ENCODE measurements at regions not wholly inside any gene's neighbourhood (a gene's known extent, or its start where the extent isn't known, plus 50 kb on each side); places are given as distances from the start of the nearest gene placed in this dataset.
"Not testable (repeated sequence)": the region's sequence is repeated elsewhere in the genome, so short reads cannot be mapped to it uniquely, and the experiment has no call there.

DNA sequence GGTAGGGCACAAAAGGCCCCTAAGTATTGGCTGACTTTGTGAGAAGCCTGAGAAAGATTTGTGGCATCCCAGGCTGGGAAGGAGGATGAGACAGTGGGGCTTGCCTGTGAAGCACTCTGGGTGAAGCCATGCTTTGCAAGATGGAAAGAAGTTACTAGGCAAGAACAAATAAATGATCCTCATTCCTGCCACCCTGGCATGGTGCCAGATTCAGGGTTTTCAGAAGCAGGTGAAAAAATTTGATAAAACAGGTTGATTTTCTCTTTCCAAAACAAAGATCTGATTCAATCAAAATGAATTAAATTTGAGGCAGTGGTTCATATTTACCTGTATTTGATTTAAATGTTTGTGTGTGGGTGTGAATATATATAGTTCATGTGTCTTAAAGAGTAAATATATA is 386.9 kb upstream of the PROX1 start:
- no peaks in the 10 kb centered on the region for H3K36me3 ChIP-seq (ENCODE audit: control insufficient read depth, insufficient read depth, low read length)
- no peak overlapping the region for H3K27ac ChIP-seq (ENCODE audit: insufficient read depth, low read depth, low read length, poor library complexity, severe bottlenecking)
- H3K9me3 ChIP-seq (ENCODE audit: control insufficient read depth, low read length) = no peaks in the 10 kb centered on the region
- H3K27me3 ChIP-seq (ENCODE audit: control insufficient read depth, insufficient read depth, low read length, poor library complexity, severe bottlenecking) = no peaks in the 10 kb centered on the region
- H3K4me1 ChIP-seq (ENCODE audit: control insufficient read depth, insufficient read depth, low read length) = no peaks in the 10 kb centered on the region
- no peak overlapping the region for H3K4me3 ChIP-seq (ENCODE audit: insufficient read depth, low read depth, low read length)

DNA sequence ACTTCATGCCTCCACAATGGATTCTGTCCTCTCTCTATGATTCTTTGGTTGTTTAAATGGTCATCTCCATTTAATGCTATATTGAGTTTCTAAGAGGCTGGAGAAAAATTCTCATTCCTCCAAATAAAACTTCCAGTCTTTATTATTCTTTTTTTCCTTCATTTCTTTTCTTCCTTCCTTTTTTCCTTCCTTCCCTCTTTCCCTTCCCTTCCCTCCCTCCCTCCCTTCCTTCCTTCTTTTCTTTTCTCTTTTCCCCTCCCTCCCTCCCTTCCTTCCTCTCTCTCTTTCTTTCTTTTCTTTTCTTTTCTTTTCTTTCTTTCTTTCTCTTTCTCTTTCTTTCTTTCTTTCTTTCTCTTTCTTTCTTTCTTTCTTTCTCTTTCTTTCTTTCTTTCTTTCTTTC is 386.1 kb upstream of the PROX1 start:
- H3K27ac ChIP-seq (ENCODE audit: insufficient read depth, low read depth, low read length, poor library complexity, severe bottlenecking) = not testable (repeated sequence)

DNA sequence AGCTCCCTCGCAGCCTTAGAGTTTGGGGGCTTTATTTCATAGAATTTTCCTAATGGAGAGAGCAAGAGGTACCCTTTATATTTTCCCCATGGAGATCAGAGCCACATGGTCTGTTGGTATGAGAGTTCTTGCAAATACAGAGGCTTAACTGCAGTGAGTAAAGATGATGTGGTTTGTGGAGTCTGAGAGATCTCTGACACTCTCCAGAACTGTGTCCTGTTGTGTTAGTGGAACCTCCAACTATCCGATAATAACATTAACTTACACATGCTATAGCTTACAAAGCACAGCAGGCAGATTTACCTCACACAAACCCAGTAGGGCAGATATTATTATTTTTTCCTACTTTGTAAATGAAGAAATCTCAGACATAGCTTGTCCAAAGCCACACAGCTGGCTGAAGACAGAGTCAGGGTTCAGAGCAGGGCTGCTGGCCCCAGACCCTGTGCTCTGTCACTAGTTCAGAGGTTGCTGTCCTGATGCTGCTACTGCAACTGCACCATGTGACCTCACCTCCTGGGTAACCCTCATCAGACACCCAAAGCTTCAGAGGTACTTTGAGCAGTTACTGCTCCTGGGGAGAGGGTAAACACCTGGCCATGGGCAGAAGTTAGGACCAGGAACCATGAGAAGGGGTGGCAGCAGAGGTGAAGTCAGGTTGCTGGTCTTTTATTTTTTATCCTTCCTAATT is 384.8 kb upstream of the PROX1 start:
- no peaks in the 10 kb centered on the region for H3K4me1 ChIP-seq (ENCODE audit: control insufficient read depth, insufficient read depth, low read length)
- no peak overlapping the region for H3K27ac ChIP-seq (ENCODE audit: insufficient read depth, low read depth, low read length, poor library complexity, severe bottlenecking)
- H3K36me3 ChIP-seq (ENCODE audit: control insufficient read depth, insufficient read depth, low read length) = no peaks in the 10 kb centered on the region
- no peaks in the 10 kb centered on the region for H3K9me3 ChIP-seq (ENCODE audit: control insufficient read depth, low read length)
- H3K27me3 ChIP-seq (ENCODE audit: control insufficient read depth, insufficient read depth, low read length, poor library complexity, severe bottlenecking) = no peaks in the 10 kb centered on the region
- H3K4me3 ChIP-seq (ENCODE audit: insufficient read depth, low read depth, low read length) = no peak overlapping the region
- 91 to 100% methylated on average over 2 of the region's 2 CpGs for WGBS, 2 experiments

More for the DNA sequence above, 386.1 kb upstream of the PROX1 start:
- not testable (repeated sequence) for H3K4me3 ChIP-seq (ENCODE audit: insufficient read depth, low read depth, low read length); H3K4me1 ChIP-seq (ENCODE audit: control insufficient read depth, insufficient read depth, low read length); H3K36me3 ChIP-seq (ENCODE audit: control insufficient read depth, insufficient read depth, low read length); H3K27me3 ChIP-seq (ENCODE audit: control insufficient read depth, insufficient read depth, low read length, poor library complexity, severe bottlenecking); H3K9me3 ChIP-seq (ENCODE audit: control insufficient read depth, low read length)

DNA sequence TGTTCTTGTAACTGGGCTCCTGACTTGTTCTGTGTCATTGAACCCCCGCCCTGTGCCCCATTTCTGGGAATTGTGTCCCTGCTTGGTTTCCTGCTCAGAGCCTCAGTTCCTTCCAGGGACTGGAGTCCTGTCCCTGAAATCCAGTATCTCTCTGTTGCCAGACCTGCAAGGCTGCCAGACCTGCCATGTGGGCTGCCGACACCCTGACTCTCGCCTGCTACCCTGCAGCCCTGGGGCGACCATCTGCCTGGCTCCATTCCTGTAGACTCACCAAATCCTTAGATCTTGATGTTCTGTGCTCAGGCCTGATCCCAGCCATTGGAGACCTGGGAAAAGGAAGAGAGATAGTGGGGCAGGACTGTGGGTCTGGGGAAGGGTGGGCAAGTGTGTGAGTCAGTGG is 383.3 kb upstream of the PROX1 start:
- no peak overlapping the region for H3K27ac ChIP-seq (ENCODE audit: insufficient read depth, low read depth, low read length, poor library complexity, severe bottlenecking)
- H3K36me3 ChIP-seq (ENCODE audit: control insufficient read depth, insufficient read depth, low read length) = no peaks in the 10 kb centered on the region
- WGBS, 2 experiments = 95 to 96% methylated on average over 4 of the region's 4 CpGs
- H3K4me3 ChIP-seq (ENCODE audit: insufficient read depth, low read depth, low read length) = no peak overlapping the region
- no peaks in the 10 kb centered on the region for H3K9me3 ChIP-seq (ENCODE audit: control insufficient read depth, low read length)
- no peaks in the 10 kb centered on the region for H3K4me1 ChIP-seq (ENCODE audit: control insufficient read depth, insufficient read depth, low read length)
- no peaks in the 10 kb centered on the region for H3K27me3 ChIP-seq (ENCODE audit: control insufficient read depth, insufficient read depth, low read length, poor library complexity, severe bottlenecking)

DNA sequence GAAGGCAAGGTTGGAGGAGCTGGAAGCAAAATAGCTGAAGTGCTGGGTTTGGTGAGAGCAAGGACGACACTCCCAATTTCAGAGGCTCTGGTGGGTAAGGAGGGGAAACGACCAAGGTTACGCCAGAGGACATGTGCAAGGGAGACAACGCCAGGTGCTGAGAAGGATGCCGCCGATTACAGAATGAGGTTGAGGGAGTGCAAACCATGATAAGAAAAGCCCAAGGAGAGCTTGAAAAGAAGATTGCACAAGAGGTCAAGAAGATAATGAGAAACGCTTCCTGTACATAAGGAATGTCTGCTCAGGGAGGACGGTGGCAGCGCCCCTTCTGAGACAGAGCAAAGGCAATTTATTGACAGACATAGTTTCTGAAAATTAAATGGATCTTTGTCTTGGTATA is 382.0 kb upstream of the PROX1 start:
- H3K27me3 ChIP-seq (ENCODE audit: control insufficient read depth, insufficient read depth, low read length, poor library complexity, severe bottlenecking) = no peaks in the 10 kb centered on the region
- no peaks in the 10 kb centered on the region for H3K9me3 ChIP-seq (ENCODE audit: control insufficient read depth, low read length)
- H3K4me3 ChIP-seq (ENCODE audit: insufficient read depth, low read depth, low read length) = no peak overlapping the region
- H3K27ac ChIP-seq (ENCODE audit: insufficient read depth, low read depth, low read length, poor library complexity, severe bottlenecking) = no peak overlapping the region
- WGBS, 2 experiments = 91 to 94% methylated on average over 9 of the region's 9 CpGs
- no peaks in the 10 kb centered on the region for H3K36me3 ChIP-seq (ENCODE audit: control insufficient read depth, insufficient read depth, low read length)
- H3K4me1 ChIP-seq (ENCODE audit: control insufficient read depth, insufficient read depth, low read length) = no peaks in the 10 kb centered on the region

DNA sequence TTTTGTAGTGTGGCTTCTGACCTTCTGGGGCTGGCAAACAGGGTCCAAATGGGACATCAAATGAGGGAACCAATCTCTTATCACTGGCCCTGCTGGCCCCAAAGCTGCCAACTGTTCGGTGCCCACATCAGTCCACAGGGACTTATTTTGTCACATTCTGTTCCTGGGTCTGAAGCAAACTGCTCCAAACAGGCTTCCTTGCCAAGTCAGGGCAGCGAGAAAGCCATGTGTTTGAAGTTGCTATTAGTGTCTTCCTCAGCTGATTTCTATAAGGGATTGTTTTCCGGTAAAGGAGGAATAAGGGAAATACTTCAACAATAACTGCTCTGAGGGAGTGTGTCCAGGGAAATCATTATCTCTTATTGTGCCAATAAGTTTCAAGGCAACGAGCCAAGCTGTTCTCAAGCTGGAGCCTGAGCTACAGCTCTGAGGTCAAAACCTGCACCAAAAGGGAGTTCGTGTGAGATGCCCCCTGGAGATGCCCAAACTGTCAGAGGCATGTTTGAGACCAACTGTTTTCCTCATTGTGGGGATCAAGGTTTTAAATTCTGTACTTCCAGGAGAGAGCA is 381.4 kb upstream of the PROX1 start:
- H3K27me3 ChIP-seq (ENCODE audit: control insufficient read depth, insufficient read depth, low read length, poor library complexity, severe bottlenecking) = no peaks in the 10 kb centered on the region
- no peaks in the 10 kb centered on the region for H3K9me3 ChIP-seq (ENCODE audit: control insufficient read depth, low read length)
- H3K27ac ChIP-seq (ENCODE audit: insufficient read depth, low read depth, low read length, poor library complexity, severe bottlenecking) = no peak overlapping the region
- H3K36me3 ChIP-seq (ENCODE audit: control insufficient read depth, insufficient read depth, low read length) = no peaks in the 10 kb centered on the region
- H3K4me1 ChIP-seq (ENCODE audit: control insufficient read depth, insufficient read depth, low read length) = no peaks in the 10 kb centered on the region
- H3K4me3 ChIP-seq (ENCODE audit: insufficient read depth, low read depth, low read length) = no peak overlapping the region
- WGBS, 2 experiments = 91 to 92% methylated on average over 5 of the region's 5 CpGs

DNA sequence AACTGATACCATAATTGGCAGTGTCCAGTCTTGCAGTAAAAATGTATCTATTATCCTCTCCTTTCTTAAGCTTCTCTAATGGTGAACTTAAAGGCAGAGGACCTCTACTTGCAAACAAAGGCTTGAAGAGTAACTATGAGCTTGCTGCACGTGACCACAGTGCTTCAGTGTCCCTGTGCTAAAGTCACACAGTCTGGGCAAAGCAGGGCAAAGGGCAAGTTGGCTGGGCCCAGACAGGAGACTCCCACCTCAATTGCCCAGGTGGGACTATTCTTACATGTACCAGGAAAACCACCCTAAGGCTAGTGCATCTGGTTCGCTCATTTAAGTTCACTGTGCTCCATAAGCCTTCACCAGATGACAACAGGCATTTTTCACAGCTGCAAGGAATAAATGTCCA is 374.2 kb upstream of the PROX1 start:
- Histone ChIP-seq H3K9me3 (ENCODE audit: control insufficient read depth, low read length) (no peaks in the 10 kb centered on the region), H3K36me3 (ENCODE audit: control insufficient read depth, insufficient read depth, low read length) (no peaks in the 10 kb centered on the region), H3K4me1 (ENCODE audit: control insufficient read depth, insufficient read depth, low read length) (peaks cover 5% of the 10 kb centered on the region), H3K27ac (ENCODE audit: insufficient read depth, low read depth, low read length, poor library complexity, severe bottlenecking) (no peak overlapping the region), H3K4me3 (ENCODE audit: insufficient read depth, low read depth, low read length) (no peak overlapping the region), H3K27me3 (ENCODE audit: control insufficient read depth, insufficient read depth, low read length, poor library complexity, severe bottlenecking) (no peaks in the 10 kb centered on the region)
- WGBS, 2 experiments = 92 to 94% methylated on average over 2 of the region's 2 CpGs

DNA sequence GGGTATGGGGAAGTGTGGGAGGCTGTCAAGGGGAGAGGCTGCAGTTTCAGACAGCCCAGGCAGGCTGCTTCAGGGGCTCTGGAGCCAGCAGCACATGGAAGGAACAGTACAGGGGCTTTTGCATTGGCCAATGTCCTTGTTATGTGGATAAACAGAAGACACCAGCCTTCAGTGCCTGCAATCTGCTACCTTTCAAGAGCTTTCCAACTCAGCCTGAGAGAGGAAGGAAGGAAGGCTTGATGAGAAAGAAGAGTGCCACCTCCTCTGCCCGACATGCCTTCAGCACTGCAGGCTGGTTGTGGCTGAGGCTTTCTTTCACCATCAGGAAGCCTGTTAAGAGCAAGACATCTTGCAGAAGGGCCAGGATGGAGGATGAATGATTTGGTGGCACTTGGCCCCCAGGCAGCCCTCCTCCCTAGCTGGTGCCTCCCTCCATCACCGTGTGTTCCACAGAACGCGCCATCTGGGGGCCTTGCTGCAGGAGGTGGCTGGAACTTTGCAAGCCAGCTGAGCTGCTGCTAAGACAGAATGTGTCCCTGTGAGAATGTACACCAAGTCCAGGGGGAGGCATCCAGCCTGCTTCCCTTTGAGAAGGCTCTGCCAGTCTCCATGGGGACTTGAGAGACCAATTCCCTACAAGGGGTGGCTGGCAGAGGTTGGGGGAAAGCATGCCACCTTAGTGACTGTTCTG is 372.4 kb upstream of the PROX1 start:
- Histone ChIP-seq H3K9me3 (ENCODE audit: control insufficient read depth, low read length) (no peaks in the 10 kb centered on the region), H3K4me1 (ENCODE audit: control insufficient read depth, insufficient read depth, low read length) (peaks cover 5% of the 10 kb centered on the region), H3K4me3 (ENCODE audit: insufficient read depth, low read depth, low read length) (no peak overlapping the region), H3K27me3 (ENCODE audit: control insufficient read depth, insufficient read depth, low read length, poor library complexity, severe bottlenecking) (no peaks in the 10 kb centered on the region), H3K36me3 (ENCODE audit: control insufficient read depth, insufficient read depth, low read length) (no peaks in the 10 kb centered on the region), H3K27ac (ENCODE audit: insufficient read depth, low read depth, low read length, poor library complexity, severe bottlenecking) (no peak overlapping the region)
- WGBS, 2 experiments = 91 to 93% methylated on average over 4 of the region's 4 CpGs

DNA sequence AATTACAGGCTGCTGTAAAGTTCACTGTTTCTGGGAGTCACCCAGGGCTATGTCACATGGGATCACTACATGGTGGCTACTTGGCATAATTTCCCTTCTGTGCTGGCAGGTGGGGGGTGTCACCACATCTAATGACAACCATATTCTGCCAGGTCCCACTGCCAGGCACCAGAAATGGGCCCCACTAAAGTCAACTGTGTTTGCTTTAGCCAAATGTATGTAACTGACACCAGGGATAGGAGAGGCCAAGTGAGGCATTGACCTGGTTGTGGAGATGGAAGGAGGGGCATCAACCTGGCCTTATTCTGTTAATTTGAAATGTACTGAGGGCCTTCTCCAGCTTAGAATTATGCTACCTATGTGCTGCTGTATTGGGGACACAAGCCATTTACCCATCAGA is 370.6 kb upstream of the PROX1 start:
- Histone ChIP-seq H3K4me3 (ENCODE audit: insufficient read depth, low read depth, low read length) (no peak overlapping the region), H3K9me3 (ENCODE audit: control insufficient read depth, low read length) (no peaks in the 10 kb centered on the region), H3K27ac (ENCODE audit: insufficient read depth, low read depth, low read length, poor library complexity, severe bottlenecking) (no peak overlapping the region), H3K27me3 (ENCODE audit: control insufficient read depth, insufficient read depth, low read length, poor library complexity, severe bottlenecking) (no peaks in the 10 kb centered on the region), H3K4me1 (ENCODE audit: control insufficient read depth, insufficient read depth, low read length) (peaks cover 5% of the 10 kb centered on the region), H3K36me3 (ENCODE audit: control insufficient read depth, insufficient read depth, low read length) (no peaks in the 10 kb centered on the region)

DNA sequence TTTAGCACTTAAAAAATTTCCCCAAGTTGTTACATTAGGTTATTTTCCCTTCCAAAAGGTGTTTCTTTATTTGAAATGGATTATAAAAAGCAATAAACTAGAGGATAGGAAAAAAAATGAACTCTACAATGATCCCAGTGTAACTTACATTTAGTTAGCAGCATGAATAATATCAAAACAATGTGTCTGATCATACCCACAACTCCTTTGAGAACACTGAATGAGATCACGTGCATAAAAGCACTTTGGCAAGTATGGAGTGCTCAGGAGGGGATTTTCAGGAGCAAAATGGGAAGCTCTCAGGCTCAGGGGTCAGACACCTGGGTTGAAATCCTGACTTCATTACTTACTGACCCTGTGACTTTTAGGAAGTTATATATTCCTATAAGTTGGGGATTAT is 369.7 kb upstream of the PROX1 start:
- Histone ChIP-seq H3K27ac (ENCODE audit: insufficient read depth, low read depth, low read length, poor library complexity, severe bottlenecking) (no peak overlapping the region), H3K9me3 (ENCODE audit: control insufficient read depth, low read length) (no peaks in the 10 kb centered on the region), H3K36me3 (ENCODE audit: control insufficient read depth, insufficient read depth, low read length) (no peaks in the 10 kb centered on the region), H3K27me3 (ENCODE audit: control insufficient read depth, insufficient read depth, low read length, poor library complexity, severe bottlenecking) (no peaks in the 10 kb centered on the region), H3K4me1 (ENCODE audit: control insufficient read depth, insufficient read depth, low read length) (peaks cover 9% of the 10 kb centered on the region), H3K4me3 (ENCODE audit: insufficient read depth, low read depth, low read length) (no peak overlapping the region)
- WGBS, 2 experiments = 78 to 91% methylated on average over 1 of the region's 1 CpG
